ENCODE measurements at regions not wholly inside any gene's neighbourhood (a gene's known extent, or its start where the extent isn't known, plus 50 kb on each side); places are given as distances from the start of the nearest gene placed in this dataset.

GRCh38 chr5:106759152-106759551, 911.6 kb downstream of the EFNA5 start:
- 49% methylated on average over 1 of the region's 1 CpG for WGBS
- Histone ChIP-seq H3K4me3 (ENCODE audit: low read depth in 1 of 3, low read length in 3 of 3) (no peak overlapping the region), H3K27me3 (ENCODE audit: control insufficient read depth in 4 of 4, insufficient read depth in 4 of 4, low read length in 3 of 4) (peaks cover 0 to 6% (median 0%) of the 10 kb centered on the region in 4 donors), H3K4me1 (ENCODE audit: control insufficient read depth in 4 of 4, insufficient read depth in 4 of 4, low read length in 3 of 4) (no peaks in the 10 kb centered on the region), H3K9ac (ENCODE audit: low read depth in 1 of 2, low read length in 2 of 2) (no peak overlapping the region), H3K9me3 (ENCODE audit: control insufficient read depth in 4 of 4, low read length in 3 of 4) (no peaks in the 10 kb centered on the region), H3K36me3 (ENCODE audit: control insufficient read depth in 4 of 4, insufficient read depth in 3 of 4, low read depth in 1 of 4, low read length in 3 of 4) (no peaks in the 10 kb centered on the region), H3K27ac (ENCODE audit: low read depth in 1 of 2, low read length in 2 of 2) (no peak overlapping the region)
- TF ChIP-seq, protein P1, sequence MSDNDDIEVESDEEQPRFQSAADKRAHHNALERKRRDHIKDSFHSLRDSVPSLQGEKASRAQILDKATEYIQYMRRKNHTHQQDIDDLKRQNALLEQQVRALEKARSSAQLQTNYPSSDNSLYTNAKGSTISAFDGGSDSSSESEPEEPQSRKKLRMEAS (IDR thresholded peaks at IDR 0.05), result no peak
- TF ChIP-seq JUND (IDR thresholded peaks at IDR 0.05) (no peak), RAD21 (IDR thresholded peaks at IDR 0.05) (no peak), FOXA1 (IDR thresholded peaks at IDR 0.05) (no peak), HNF4A (conservative IDR thresholded peaks at IDR 0.05) (no peak), ATF3 (IDR thresholded peaks at IDR 0.05) (no peak), EGR1 (IDR thresholded peaks at IDR 0.05; ENCODE audit: low read depth in 2 of 2) (no peak), REST (IDR thresholded peaks at IDR 0.05) (no peak)
- no peak for DNase-seq (ENCODE audit: low spot score)

DNA sequence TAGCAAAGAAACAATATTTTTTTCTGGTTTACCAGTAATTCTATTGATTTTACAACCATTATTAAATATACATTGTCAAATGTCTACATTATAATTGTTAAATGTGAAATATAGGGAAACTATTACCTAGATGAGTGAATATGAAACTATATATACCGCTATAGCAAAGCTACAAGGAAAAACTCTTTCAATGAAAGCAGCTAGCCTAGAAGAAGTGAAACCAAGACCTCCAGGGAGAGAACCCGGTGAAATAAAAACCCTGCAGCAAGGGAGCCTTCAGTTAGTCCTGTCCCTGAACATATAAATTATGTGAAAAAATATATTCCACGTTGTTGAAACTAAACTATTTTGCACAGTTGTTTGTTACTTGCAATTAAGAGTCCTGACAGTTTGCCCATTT, 913.1 kb downstream of the EFNA5 start:
- H3K4me1 ChIP-seq (ENCODE audit: control insufficient read depth in 4 of 4, insufficient read depth in 4 of 4, low read length in 3 of 4), result no peaks in the 10 kb centered on the region
- H3K27me3 ChIP-seq (ENCODE audit: control insufficient read depth in 4 of 4, insufficient read depth in 4 of 4, low read length in 3 of 4), result peaks cover 0 to 6% (median 0%) of the 10 kb centered on the region in 4 donors
- H3K9me3 ChIP-seq (ENCODE audit: control insufficient read depth in 4 of 4, low read length in 3 of 4), result no peaks in the 10 kb centered on the region
- no peak overlapping the region for H3K4me3 ChIP-seq (ENCODE audit: low read depth in 1 of 3, low read length in 3 of 3)
- H3K27ac ChIP-seq (ENCODE audit: low read depth in 1 of 2, low read length in 2 of 2), result no peak overlapping the region
- H3K36me3 ChIP-seq (ENCODE audit: control insufficient read depth in 4 of 4, insufficient read depth in 3 of 4, low read depth in 1 of 4, low read length in 3 of 4), result no peaks in the 10 kb centered on the region
- WGBS, result 72% methylated on average over 3 of the region's 3 CpGs
- no peak for DNase-seq (ENCODE audit: low spot score)
- H3K9ac ChIP-seq (ENCODE audit: low read depth in 1 of 2, low read length in 2 of 2), result no peak overlapping the region
- no peak for TF ChIP-seq HNF4A (conservative IDR thresholded peaks at IDR 0.05)
- no peak for TF ChIP-seq NR2F2 (IDR thresholded peaks at IDR 0.05)
- TF ChIP-seq FOXA2 (IDR thresholded peaks at IDR 0.05), result no peak
- no peak for TF ChIP-seq ZBTB33 (IDR thresholded peaks at IDR 0.05)
- no peak for TF ChIP-seq FOXA1 (IDR thresholded peaks at IDR 0.05)
- no peak for TF ChIP-seq EGR1 (IDR thresholded peaks at IDR 0.05; ENCODE audit: low read depth in 2 of 2)
- no peak for TF ChIP-seq ATF3 (IDR thresholded peaks at IDR 0.05)
- no peak for TF ChIP-seq YY1 (IDR thresholded peaks at IDR 0.05)
- no peak for TF ChIP-seq HNF4G (IDR thresholded peaks at IDR 0.05)
- TF ChIP-seq REST (IDR thresholded peaks at IDR 0.05), result no peak
- TF ChIP-seq JUND (IDR thresholded peaks at IDR 0.05), result no peak
- no peak for TF ChIP-seq RAD21 (IDR thresholded peaks at IDR 0.05)
- TF ChIP-seq, protein P1 (IDR thresholded peaks at IDR 0.05), result no peak

Measured in liver (tissue), 7 donors.